GM10266 (cell line): ENCODE measurements at regions not wholly inside any gene's neighbourhood (a gene's known extent, or its start where the extent isn't known, plus 50 kb on each side); places are given as distances from the start of the nearest gene placed in this dataset.

Experiments
- DNase-seq: peaks from one replicate; pipeline ENCODE4 v3.0.0; 2012; ENCODE audit errors: extremely low spot score
- CTCF ChIP-seq: IDR thresholded peaks from 2 replicates; pipeline ENCODE4 v1.5.1; 2012; ENCODE audit warnings: mild to moderate bottlenecking, low read depth; ENCODE audit not compliant: control insufficient read depth, insufficient read depth; ENCODE audit errors: missing control alignments

GRCh38 chr20:12825226-12825595 lies 183.6 kb upstream of the SPTLC3 start:
- DNase-seq = no peak
- no peak for TF ChIP-seq CTCF

GRCh38 chr20:12827816-12828385 lies 180.9 kb upstream of the SPTLC3 start:
- DNase-seq = no peak
- TF ChIP-seq CTCF = no peak

- no peak for DNase-seq
- no peak for TF ChIP-seq CTCF
These were observed 179.6 kb upstream of the SPTLC3 start for GRCh38 chr20:12829170-12829569.

GRCh38 chr20:12833861-12834260 lies 174.9 kb upstream of the SPTLC3 start:
- DNase-seq = no peak
- no peak for TF ChIP-seq CTCF

- TF ChIP-seq CTCF = no peak
- DNase-seq = no peak
These were observed 172.8 kb upstream of the SPTLC3 start for GRCh38 chr20:12835999-12836398.

GRCh38 chr20:12837646-12838045 lies 171.1 kb upstream of the SPTLC3 start:
- no peak for DNase-seq
- no peak for TF ChIP-seq CTCF

GRCh38 chr20:12838261-12838866 lies 170.4 kb upstream of the SPTLC3 start:
- TF ChIP-seq CTCF = peak; percentile 30

More at GRCh38 chr20:12838261-12838866, 170.4 kb upstream of the SPTLC3 start:
- no peak for DNase-seq
